Subcutaneous abdominal adipose tissue (tissue), 5 donors: ENCODE measurements at regions not wholly inside any gene's neighbourhood (a gene's known extent, or its start where the extent isn't known, plus 50 kb on each side); places are given as distances from the start of the nearest gene placed in this dataset.

Source experiments
- H3K27ac ChIP-seq: one replicate; pipeline ENCODE4 v1.7.0; 2013; ENCODE audit warnings: low read depth, mild to moderate bottlenecking, inconsistent platforms, low read length, moderate library complexity
- H3K27me3 ChIP-seq, 5 donors: one replicate each; pipeline ENCODE4 v1.7.0; 2013; ENCODE audit warnings: low read length in 5 of 5, inconsistent platforms in 1 of 5; ENCODE audit not compliant: control insufficient read depth in 5 of 5, insufficient read depth in 4 of 5
- H3K36me3 ChIP-seq, 5 donors: one replicate each; pipeline ENCODE4 v1.7.0; 2013; ENCODE audit warnings: low read length in 5 of 5; ENCODE audit not compliant: control insufficient read depth in 5 of 5, insufficient read depth in 5 of 5
- H3K4me1 ChIP-seq, 5 donors: one replicate each; pipeline ENCODE4 v1.7.0; 2013; ENCODE audit warnings: low read length in 5 of 5, mild to moderate bottlenecking in 3 of 5, moderate library complexity in 1 of 5; ENCODE audit not compliant: control insufficient read depth in 5 of 5, insufficient read depth in 5 of 5
- H3K4me3 ChIP-seq, 5 donors: one replicate each; pipeline ENCODE4 v1.7.0; 2013; ENCODE audit warnings: low read length in 5 of 5, low read depth in 1 of 5
- H3K9ac ChIP-seq, 5 donors: one replicate each; pipeline ENCODE4 v1.7.0; 2013; ENCODE audit warnings: low read length in 5 of 5, mild to moderate bottlenecking in 4 of 5, moderate library complexity in 3 of 5
- H3K9me3 ChIP-seq, 5 donors: one replicate each; pipeline ENCODE4 v1.7.0; 2013; ENCODE audit warnings: low read length in 5 of 5; ENCODE audit not compliant: control insufficient read depth in 5 of 5
- donor health status: healthy.
- donor health status: healthy.
- donor health status: healthy.
- donor health status: healthy.
- donor health status: healthy.

DNA sequence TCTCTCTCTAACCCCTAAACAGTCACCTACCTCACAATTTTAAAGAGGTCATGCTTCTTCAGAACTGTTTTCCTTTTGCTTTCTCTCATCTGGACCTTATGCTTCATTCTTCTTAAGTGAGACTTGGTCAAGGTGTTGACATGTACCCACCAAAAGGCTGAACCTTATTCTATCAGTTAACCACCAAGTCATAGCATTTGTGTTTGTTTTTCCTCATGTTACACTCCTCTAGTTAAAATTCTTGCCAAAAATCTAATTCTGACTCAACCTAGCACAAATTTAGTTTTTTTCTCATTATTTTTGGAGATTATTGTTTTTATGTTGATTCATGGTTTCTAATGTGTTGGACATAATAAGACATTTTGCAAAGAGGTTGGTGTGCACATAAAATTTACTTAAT lies 578.6 kb downstream of the SLC16A7 start:
- Histone ChIP-seq H3K36me3 (no peaks in the 10 kb centered on the region), H3K4me1 (no peaks in the 10 kb centered on the region), H3K27ac (no peak overlapping the region), H3K27me3 (no peaks in the 10 kb centered on the region), H3K9ac (no peak overlapping the region), H3K9me3 (no peaks in the 10 kb centered on the region), H3K4me3 (no peak overlapping the region)

DNA sequence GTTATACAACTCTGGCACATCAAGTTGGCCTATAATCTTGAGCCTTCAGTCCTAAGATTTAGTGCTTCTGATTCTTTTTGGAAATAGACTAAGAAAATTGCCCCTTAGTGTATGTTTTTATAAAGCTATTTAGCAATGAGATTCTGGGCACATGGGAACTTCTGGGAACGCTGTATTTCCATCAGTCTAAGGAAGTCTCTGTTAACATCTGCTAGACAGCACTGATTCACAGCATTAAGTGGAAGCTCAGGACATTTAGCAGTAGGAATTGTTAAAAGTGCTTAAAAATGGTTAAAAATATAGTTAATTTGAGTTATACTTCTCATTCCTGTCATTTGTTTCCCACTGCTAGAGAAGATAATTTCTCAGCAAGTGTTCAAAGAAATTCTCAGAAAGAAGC lies 579.1 kb downstream of the SLC16A7 start:
- Histone ChIP-seq H3K36me3 (no peaks in the 10 kb centered on the region), H3K4me1 (no peaks in the 10 kb centered on the region), H3K27me3 (no peaks in the 10 kb centered on the region), H3K4me3 (no peak overlapping the region), H3K27ac (no peak overlapping the region), H3K9ac (no peak overlapping the region), H3K9me3 (no peaks in the 10 kb centered on the region)

DNA sequence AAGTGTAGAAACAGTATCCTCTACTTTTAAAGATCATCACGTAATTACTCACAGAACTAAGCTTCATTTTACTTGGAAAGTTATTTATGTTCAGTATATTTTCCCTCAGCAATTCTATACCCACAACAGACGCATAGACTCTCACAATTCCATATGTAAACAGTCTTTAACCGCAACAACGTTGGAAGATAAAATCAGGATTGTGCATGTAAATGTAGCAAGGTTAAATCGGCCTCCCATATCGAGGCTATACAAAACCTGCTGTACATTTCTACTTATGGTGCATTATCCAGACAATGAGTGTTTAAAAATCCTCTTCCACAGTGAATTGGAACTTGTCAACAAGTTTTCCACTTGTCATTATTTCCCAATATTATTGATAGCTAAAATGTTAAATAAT lies 581.1 kb downstream of the SLC16A7 start:
- Histone ChIP-seq H3K27ac (no peak overlapping the region), H3K4me1 (no peaks in the 10 kb centered on the region), H3K36me3 (no peaks in the 10 kb centered on the region), H3K9ac (no peak overlapping the region), H3K4me3 (no peak overlapping the region), H3K27me3 (no peaks in the 10 kb centered on the region), H3K9me3 (no peaks in the 10 kb centered on the region)

GRCh38 chr12:60180298-60180697 lies 584.5 kb downstream of the SLC16A7 start:
- no peak overlapping the region for H3K4me3 ChIP-seq

DNA sequence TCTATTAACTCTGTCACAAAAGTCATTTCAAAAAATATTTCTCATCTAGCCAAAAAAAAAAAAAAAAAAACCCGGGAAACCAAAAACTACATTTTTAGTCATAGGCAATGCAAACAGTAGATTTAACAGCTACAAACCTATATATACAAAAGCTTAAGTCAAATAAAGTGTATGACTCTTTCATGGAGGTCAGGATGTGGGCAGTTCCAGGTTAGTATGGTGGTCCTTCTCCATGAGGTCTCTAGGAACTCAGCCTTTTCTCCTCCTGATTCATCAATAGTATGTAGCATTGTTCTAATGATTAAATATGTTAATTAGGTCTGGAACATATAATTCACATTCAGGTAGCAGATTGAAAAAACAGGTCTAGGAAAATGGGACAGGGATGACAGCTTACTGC lies 586.5 kb downstream of the SLC16A7 start:
- H3K9me3 ChIP-seq, result no peaks in the 10 kb centered on the region
- no peaks in the 10 kb centered on the region for H3K4me1 ChIP-seq

More at GRCh38 chr12:60180298-60180697, 584.5 kb downstream of the SLC16A7 start:
- Histone ChIP-seq H3K4me1 (no peaks in the 10 kb centered on the region), H3K36me3 (no peaks in the 10 kb centered on the region), H3K27ac (no peak overlapping the region), H3K27me3 (no peaks in the 10 kb centered on the region), H3K9ac (no peak overlapping the region), H3K9me3 (no peaks in the 10 kb centered on the region)

DNA sequence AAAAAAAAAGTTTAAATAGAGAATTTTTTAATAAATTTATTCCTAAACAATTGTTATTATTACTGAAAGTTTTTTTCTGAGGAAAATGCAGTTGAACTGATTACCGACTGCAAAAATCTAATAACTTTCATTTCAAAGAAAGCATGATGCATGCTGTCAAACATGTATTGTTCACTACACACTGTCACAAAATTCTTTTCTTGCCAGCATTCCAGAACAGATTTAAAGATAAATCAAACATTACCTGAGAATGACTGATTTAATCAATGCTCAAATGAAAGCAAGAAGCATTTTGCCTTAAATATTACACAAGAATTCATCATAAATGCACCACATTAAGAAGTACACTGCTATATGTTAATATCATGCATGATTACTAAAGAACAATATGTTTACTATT lies 588.3 kb downstream of the SLC16A7 start:
- no peaks in the 10 kb centered on the region for H3K36me3 ChIP-seq
- H3K9ac ChIP-seq, result no peak overlapping the region
- peaks cover 0 to 2% (median 0%) of the 10 kb centered on the region in 5 donors for H3K9me3 ChIP-seq
- no peaks in the 10 kb centered on the region for H3K27me3 ChIP-seq
- no peaks in the 10 kb centered on the region for H3K4me1 ChIP-seq
- H3K4me3 ChIP-seq, result no peak overlapping the region
- H3K27ac ChIP-seq, result no peak overlapping the region

More for the DNA sequence above, 586.5 kb downstream of the SLC16A7 start:
- Histone ChIP-seq H3K9ac (no peak overlapping the region), H3K36me3 (no peaks in the 10 kb centered on the region), H3K27ac (no peak overlapping the region), H3K27me3 (no peaks in the 10 kb centered on the region), H3K4me3 (no peak overlapping the region)

DNA sequence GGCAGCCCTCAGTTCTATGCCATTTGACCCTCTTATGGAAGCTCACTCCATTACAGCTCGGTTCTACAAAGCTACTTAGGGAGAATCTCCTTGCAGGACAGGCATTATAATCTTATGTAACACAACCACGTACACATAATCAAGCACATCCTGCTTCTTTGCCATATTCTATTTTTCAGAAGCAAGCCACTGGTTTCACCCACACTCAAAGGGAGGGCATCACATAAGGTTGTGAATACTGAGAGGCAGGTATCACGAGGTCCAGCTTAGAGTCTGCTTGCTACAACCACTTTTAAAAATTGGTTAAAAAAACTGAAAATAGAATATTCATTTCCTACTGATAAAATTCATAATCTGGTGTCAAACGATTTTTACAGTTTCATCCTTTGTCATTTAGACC lies 589.2 kb downstream of the SLC16A7 start:
- Histone ChIP-seq H3K4me1 (no peaks in the 10 kb centered on the region), H3K27me3 (no peaks in the 10 kb centered on the region), H3K9me3 (peaks cover 0 to 2% (median 0%) of the 10 kb centered on the region in 5 donors), H3K4me3 (no peak overlapping the region), H3K9ac (no peak overlapping the region), H3K36me3 (no peaks in the 10 kb centered on the region), H3K27ac (no peak overlapping the region)

GRCh38 chr12:60191271-60191670 lies 595.4 kb downstream of the SLC16A7 start:
- Histone ChIP-seq H3K4me1 (no peaks in the 10 kb centered on the region), H3K36me3 (no peaks in the 10 kb centered on the region), H3K27me3 (no peaks in the 10 kb centered on the region), H3K4me3 (no peak overlapping the region), H3K9me3 (peaks cover 0 to 2% (median 0%) of the 10 kb centered on the region in 5 donors), H3K9ac (no peak overlapping the region), H3K27ac (no peak overlapping the region)

DNA sequence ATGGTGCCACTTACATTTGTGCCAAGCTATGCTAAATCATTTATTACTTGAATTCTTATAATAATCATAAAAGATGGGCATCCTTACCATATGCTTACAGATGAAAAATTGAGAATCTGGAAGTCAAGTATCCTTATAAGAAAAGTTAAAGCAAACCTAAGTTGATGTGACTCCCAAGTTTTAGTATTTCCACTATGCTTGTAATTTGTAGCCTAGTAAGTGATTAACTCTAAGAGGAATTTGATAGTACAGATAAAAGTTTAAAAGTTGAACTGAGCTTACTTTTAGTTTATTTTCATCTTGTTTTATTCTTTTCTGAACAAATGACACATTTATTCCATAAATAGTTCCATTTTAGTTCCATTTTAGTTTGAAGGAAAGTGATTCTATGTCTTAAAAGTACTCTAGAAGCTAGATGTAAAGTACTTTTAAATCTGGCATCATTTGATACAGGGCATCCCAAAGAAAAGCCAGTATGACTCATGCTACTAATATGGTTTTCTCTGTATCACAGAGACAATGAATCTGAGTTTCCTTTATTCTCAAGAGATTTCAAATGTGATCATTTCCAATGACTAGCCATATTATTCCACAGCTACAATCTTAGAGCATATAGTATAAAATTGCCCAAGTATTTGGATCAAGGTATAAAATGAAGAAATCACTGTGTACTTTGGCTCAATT lies 596.0 kb downstream of the SLC16A7 start:
- H3K36me3 ChIP-seq, result no peaks in the 10 kb centered on the region
- H3K9me3 ChIP-seq, result peaks cover 0 to 2% (median 0%) of the 10 kb centered on the region in 5 donors
- H3K4me3 ChIP-seq, result no peak overlapping the region
- H3K4me1 ChIP-seq, result no peaks in the 10 kb centered on the region
- no peak overlapping the region for H3K9ac ChIP-seq
- no peaks in the 10 kb centered on the region for H3K27me3 ChIP-seq
- no peak overlapping the region for H3K27ac ChIP-seq

DNA sequence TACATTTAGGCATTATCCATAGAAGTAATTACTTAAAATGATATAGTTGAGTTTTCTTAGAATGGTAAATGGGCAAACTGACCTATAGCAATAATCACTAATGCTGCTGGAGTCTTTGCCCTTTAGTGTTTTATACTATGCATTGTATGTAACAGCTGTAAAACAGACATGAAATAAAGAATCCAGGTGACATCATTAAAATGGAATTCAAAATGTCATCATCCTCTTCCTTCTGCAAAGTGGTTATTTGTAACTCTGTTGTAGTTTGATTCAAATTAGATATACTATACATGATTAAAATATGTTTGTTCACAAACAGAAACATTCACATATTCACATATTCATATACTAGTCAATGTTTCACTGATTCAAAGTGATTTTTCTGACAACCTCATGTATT lies 598.8 kb downstream of the SLC16A7 start:
- H3K9ac ChIP-seq, result no peak overlapping the region
- H3K27me3 ChIP-seq, result no peaks in the 10 kb centered on the region
- H3K4me1 ChIP-seq, result no peaks in the 10 kb centered on the region
- no peak overlapping the region for H3K4me3 ChIP-seq
- H3K27ac ChIP-seq, result no peak overlapping the region
- H3K36me3 ChIP-seq, result no peaks in the 10 kb centered on the region
- no peaks in the 10 kb centered on the region for H3K9me3 ChIP-seq
